NCI-H1048 (cell line): ENCODE measurements at regions not wholly inside any gene's neighbourhood (a gene's known extent, or its start where the extent isn't known, plus 50 kb on each side); places are given as distances from the start of the nearest gene placed in this dataset.
"Not testable (repeated sequence)": the region's sequence is repeated elsewhere in the genome, so short reads cannot be mapped to it uniquely, and the experiment has no call there.

Source experiments
- DNase-seq: peaks from one replicate; lab custom pipeline; 2025; lab: John Stamatoyannopoulos, UW

DNA sequence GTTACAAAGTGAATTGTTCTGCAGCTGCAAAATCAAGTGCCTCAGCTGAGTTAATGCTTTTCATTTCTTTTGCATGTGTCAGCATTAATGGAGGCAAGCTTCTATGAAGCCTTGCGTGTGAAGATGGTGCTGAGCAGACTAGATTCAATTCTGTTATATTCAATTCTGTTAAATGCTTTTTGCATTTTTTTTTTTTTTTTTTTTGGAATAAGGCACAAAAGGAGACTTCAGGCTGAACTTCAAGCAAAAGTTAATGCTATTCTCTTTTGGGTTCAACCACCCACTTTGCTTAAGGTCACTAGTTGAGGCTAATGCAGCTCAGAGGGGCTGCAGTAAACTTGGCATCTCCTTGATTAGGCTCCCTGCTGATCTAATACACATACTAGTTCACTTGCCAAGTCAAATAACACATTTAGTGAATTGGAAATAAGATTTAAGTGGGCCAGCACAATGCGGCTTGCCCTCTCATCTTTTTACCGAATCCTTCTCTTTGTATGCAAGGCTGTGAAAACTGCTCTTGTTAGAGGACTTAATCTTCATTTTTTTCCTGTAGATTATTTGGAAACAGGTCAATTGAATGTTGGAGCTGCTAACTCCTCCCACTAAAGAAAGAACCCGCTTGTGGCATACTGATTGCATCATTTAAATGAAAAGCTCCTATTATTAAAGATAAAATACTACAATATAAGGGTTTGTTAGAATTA is 1020.2 kb downstream of the NR2F1-AS1 start:
- DNase-seq, result no peak

GRCh38 chr5:92559781-92560180 is 1021.2 kb downstream of the NR2F1-AS1 start:
- no peak for DNase-seq

DNA sequence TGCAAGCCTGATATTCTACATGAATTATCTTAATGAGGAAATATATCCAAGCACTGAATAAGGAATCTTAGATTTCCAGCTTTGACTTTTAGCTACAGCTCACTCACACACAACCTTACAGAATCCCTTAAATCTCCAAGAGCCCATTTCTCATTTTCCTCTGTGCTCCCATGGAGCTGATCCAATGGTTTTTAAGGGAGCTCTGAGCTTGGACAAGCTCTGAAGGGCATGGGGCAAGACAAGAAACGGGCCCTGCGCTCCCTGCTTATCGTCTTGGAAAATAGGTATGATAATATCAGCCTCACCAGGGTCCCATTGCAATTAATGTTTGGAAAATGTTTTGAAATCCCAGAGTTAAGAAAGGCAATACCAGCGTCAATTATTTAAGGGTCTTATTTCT is 1021.7 kb downstream of the NR2F1-AS1 start:
- DNase-seq, result no peak

GRCh38 chr5:92556747-92557146 is 1024.3 kb downstream of the NR2F1-AS1 start:
- no peak for DNase-seq

DNA sequence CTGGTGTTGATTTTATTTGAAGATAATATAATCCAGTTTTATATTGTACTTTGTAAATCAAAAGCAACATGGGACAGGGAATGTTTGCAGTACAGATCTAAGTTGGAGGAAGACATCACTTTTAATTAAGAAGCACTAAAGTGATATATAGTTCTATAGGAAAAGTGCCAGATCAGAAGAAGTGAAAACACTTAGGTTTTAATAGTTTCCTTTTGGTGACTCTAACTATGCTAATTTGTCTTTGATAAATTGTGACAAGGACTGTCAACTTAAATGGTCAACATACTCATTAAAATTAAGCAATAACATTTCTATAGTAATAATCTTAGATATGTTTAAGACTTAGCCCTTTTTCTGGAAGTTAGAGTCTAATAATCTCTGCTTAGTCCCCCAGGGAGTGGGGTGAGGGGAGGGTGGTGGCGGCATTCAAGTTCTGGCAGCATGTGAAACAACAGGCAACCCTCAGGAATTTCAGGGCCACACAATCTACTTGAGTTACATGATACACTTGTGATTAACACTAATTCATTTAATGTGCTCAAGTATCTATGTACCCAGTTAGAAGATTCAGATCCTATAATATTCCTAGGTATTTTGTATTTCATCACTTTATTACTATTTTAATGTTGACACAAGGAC is 1026.5 kb downstream of the NR2F1-AS1 start:
- no peak for DNase-seq

DNA sequence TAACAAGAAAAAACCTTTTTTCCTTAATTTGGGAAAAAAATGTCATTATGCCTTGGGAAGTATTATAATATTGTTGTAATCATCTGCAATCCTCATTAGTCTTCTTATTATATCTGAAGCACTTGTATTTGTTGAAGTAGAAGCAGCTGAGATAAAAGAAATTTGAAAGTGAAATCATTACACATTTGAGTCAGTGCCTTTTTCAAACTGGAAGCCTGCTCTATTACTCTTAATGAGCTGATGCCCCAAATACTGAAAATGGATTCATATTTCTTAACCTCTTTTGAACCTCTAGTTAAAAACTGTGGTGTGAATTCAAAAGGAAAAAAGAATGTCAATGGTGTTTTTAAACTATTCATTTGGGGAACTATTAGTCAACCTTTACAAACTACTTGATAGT is 1027.7 kb downstream of the NR2F1-AS1 start:
- DNase-seq, result no peak

- DNase-seq, result no peak
Measured at GRCh38 chr5:92552206-92553160, 1028.5 kb downstream of the NR2F1-AS1 start.

GRCh38 chr5:92548346-92548745 is 1032.7 kb downstream of the NR2F1-AS1 start:
- no peak for DNase-seq

GRCh38 chr5:92544596-92544995 is 1036.4 kb downstream of the NR2F1-AS1 start:
- no peak for DNase-seq

GRCh38 chr5:92544036-92544435 is 1037.0 kb downstream of the NR2F1-AS1 start:
- DNase-seq, result no peak

GRCh38 chr5:92543201-92543600 is 1037.8 kb downstream of the NR2F1-AS1 start:
- DNase-seq, result no peak

DNA sequence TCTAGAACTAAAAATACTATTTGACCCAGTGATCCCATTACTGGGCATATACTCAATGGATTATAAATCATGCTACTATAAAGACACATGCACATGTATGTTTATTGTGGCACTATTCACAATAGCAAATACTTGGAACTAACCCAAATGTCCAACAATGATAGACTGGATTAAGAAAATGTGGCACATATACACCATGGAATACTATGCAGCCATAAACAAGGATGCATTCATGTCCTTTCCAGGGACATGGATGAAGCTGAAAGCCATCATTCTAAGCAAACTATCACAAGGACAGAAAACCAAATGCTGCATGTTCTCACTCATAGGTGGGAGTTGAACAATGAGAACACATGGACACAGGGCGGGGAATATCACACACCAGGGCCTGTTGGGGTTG is 1039.0 kb downstream of the NR2F1-AS1 start:
- not testable (repeated sequence) for DNase-seq

- DNase-seq, result no peak
Measured at GRCh38 chr5:92527311-92528078, 1053.5 kb downstream of the NR2F1-AS1 start.

- no peak for DNase-seq
Measured at GRCh38 chr5:92525131-92525530, 1055.9 kb downstream of the NR2F1-AS1 start.

GRCh38 chr5:92519811-92520632 is 1061.0 kb downstream of the NR2F1-AS1 start:
- no peak for DNase-seq

GRCh38 chr5:92518318-92518904 is 1062.6 kb downstream of the NR2F1-AS1 start:
- DNase-seq, result no peak

- no peak for DNase-seq
Measured at GRCh38 chr5:92514896-92515295, 1066.1 kb downstream of the NR2F1-AS1 start.

DNA sequence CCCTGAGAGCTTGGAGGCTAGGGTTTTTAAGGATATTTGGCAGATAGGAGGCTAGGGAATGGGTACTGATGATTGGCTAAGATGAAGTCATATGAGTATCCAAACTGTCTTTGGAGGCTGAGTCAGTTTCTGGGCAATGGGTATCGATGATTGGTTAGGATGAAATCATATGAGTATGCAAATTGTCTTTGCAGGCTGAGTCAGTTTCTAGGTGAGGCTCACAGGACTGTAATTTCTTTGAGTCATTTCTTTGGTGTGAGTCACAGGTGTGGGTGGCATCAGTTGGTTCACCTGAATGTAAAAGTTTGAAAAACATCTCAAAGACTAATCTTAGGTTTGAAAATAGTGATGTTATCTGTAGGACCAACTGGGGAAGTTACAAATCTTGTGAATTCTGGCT is 1068.0 kb downstream of the NR2F1-AS1 start:
- no peak for DNase-seq

GRCh38 chr5:92508271-92508670 is 1072.7 kb downstream of the NR2F1-AS1 start:
- no peak for DNase-seq

GRCh38 chr5:92505925-92506324 is 1075.1 kb downstream of the NR2F1-AS1 start:
- no peak for DNase-seq

DNA sequence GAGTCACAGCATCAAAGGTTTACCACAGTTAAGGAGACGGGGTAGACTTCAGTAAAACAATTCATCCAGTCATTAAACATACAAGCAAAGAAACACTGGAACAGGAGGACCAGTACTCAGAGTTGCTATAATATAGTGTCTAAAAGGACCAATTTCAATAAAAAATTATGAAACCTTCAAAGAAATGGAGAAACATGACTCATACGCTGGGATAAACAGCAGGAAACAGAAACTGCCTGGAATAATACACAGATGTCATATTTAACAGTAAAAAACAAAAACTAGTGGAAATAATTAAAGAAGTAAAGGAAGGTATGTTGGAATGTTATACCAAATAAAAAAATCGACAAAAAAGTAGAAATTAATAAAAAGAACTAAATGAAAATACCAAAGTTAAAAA is 1075.9 kb downstream of the NR2F1-AS1 start:
- no peak for DNase-seq
